ENCODE measurements at regions not wholly inside any gene's neighbourhood (a gene's known extent, or its start where the extent isn't known, plus 50 kb on each side); places are given as distances from the start of the nearest gene placed in this dataset.

DNA sequence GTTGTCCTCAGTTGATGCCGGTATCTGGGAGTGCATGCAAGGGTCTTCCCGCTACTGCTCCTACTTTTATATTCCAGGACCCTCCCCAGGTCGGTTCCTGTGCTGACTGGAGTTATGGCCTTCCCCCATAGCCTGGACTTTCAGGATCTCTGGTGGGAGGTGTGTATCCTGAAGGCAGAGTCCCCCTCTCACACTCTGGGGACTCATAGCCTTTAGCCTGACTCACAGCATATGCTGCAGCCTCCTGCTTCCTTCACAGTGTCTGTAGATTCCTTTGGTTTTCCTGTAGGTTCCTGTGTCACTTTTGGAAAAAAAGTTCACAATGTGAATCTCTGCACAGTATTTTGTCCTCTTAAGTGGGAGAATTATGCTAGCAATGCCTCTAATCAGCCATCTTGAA lies 180.6 kb upstream of the RBMS3 start:
- Histone ChIP-seq H3K27ac (ENCODE audit: low read depth in 1 of 3, low read length in 2 of 3) (no peak overlapping the region), H3K9me3 (ENCODE audit: control insufficient read depth in 2 of 2, insufficient read depth in 1 of 2, low read depth in 1 of 2, low read length in 1 of 2) (peaks cover 0 to 7% of the 10 kb centered on the region in 2 donors), H3K4me3 (ENCODE audit: low read depth in 1 of 3, low read length in 3 of 3) (no peak overlapping the region), H3K36me3 (ENCODE audit: control insufficient read depth in 3 of 3, insufficient read depth in 2 of 3, low read depth in 1 of 3, low read length in 3 of 3) (no peaks in the 10 kb centered on the region), H3K27me3 (ENCODE audit: control insufficient read depth in 3 of 3, insufficient read depth in 3 of 3, low read length in 3 of 3) (no peaks in the 10 kb centered on the region), H3K4me1 (ENCODE audit: control insufficient read depth in 3 of 3, insufficient read depth in 2 of 3, low read depth in 1 of 3, low read length in 2 of 3) (no peaks in the 10 kb centered on the region)
- FAIRE-seq, result no peak
- 82 to 88% (median 85%) methylated on average over 3 of the region's 3 CpGs for WGBS, 3 donors
- no peak for DNase-seq

GRCh38 chr3:29128001-29128400 lies 152.9 kb upstream of the RBMS3 start:
- FAIRE-seq (no peak), DNase-seq (no peak)
- 27 to 36% (median 31%) methylated on average over 2 of the region's 2 CpGs for WGBS, 3 donors
- Histone ChIP-seq H3K4me3 (ENCODE audit: low read depth in 1 of 3, low read length in 3 of 3) (no peak overlapping the region), H3K4me1 (ENCODE audit: control insufficient read depth in 3 of 3, insufficient read depth in 2 of 3, low read depth in 1 of 3, low read length in 2 of 3) (no peaks in the 10 kb centered on the region), H3K27ac (ENCODE audit: low read depth in 1 of 3, low read length in 2 of 3) (no peak overlapping the region), H3K9me3 (ENCODE audit: control insufficient read depth in 2 of 2, insufficient read depth in 1 of 2, low read depth in 1 of 2, low read length in 1 of 2) (no peaks in the 10 kb centered on the region), H3K36me3 (ENCODE audit: control insufficient read depth in 3 of 3, insufficient read depth in 2 of 3, low read depth in 1 of 3, low read length in 3 of 3) (no peaks in the 10 kb centered on the region), H3K27me3 (ENCODE audit: control insufficient read depth in 3 of 3, insufficient read depth in 3 of 3, low read length in 3 of 3) (no peaks in the 10 kb centered on the region)

DNA sequence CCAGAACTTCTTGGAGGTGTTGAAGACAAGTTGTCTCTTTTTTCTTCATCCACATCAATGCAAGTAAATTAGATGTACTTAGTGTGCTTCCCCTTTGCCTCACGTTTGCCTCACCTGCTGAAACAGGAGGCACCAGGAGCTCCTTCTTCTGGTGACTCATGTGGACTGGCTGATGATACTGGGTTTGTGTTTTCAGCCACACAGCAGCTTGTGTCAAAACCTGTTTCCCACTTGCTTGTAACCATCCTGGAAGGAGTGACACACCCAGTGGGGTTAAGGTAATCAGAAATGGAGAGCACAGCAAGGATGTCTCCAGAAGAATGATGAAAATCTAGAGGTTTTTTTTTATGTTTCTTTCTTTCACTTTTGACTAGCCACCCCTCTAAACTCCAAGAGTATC lies 143.3 kb upstream of the RBMS3 start:
- no peak overlapping the region for H3K4me3 ChIP-seq (ENCODE audit: low read depth in 1 of 3, low read length in 3 of 3)
- no peak overlapping the region for H3K27ac ChIP-seq (ENCODE audit: low read depth in 1 of 3, low read length in 2 of 3)
- FAIRE-seq, result no peak
- no peaks in the 10 kb centered on the region for H3K36me3 ChIP-seq (ENCODE audit: control insufficient read depth in 3 of 3, insufficient read depth in 2 of 3, low read depth in 1 of 3, low read length in 3 of 3)
- 8 to 53% (median 20%) methylated on average over 1 of the region's 1 CpG for WGBS, 3 donors
- no peak for DNase-seq
- H3K9me3 ChIP-seq (ENCODE audit: control insufficient read depth in 2 of 2, insufficient read depth in 1 of 2, low read depth in 1 of 2, low read length in 1 of 2), result no peaks in the 10 kb centered on the region
- no peaks in the 10 kb centered on the region for H3K4me1 ChIP-seq (ENCODE audit: control insufficient read depth in 3 of 3, insufficient read depth in 2 of 3, low read depth in 1 of 3, low read length in 2 of 3)
- H3K27me3 ChIP-seq (ENCODE audit: control insufficient read depth in 3 of 3, insufficient read depth in 3 of 3, low read length in 3 of 3), result no peaks in the 10 kb centered on the region

- DNase-seq (no peak), FAIRE-seq (no peak)
- no peak overlapping the region for H3K27ac ChIP-seq (ENCODE audit: low read depth in 1 of 3, low read length in 2 of 3)
- no peaks in the 10 kb centered on the region for H3K27me3 ChIP-seq (ENCODE audit: control insufficient read depth in 3 of 3, insufficient read depth in 3 of 3, low read length in 3 of 3)
- H3K4me1 ChIP-seq (ENCODE audit: control insufficient read depth in 3 of 3, insufficient read depth in 2 of 3, low read depth in 1 of 3, low read length in 2 of 3), result no peaks in the 10 kb centered on the region
- no peaks in the 10 kb centered on the region for H3K36me3 ChIP-seq (ENCODE audit: control insufficient read depth in 3 of 3, insufficient read depth in 2 of 3, low read depth in 1 of 3, low read length in 3 of 3)
- no peaks in the 10 kb centered on the region for H3K9me3 ChIP-seq (ENCODE audit: control insufficient read depth in 2 of 2, insufficient read depth in 1 of 2, low read depth in 1 of 2, low read length in 1 of 2)
- H3K4me3 ChIP-seq (ENCODE audit: low read depth in 1 of 3, low read length in 3 of 3), result no peak overlapping the region
- 86 to 92% (median 88%) methylated on average over 1 of the region's 1 CpG for WGBS, 3 donors
Measured at GRCh38 chr3:29138171-29138570, 142.7 kb upstream of the RBMS3 start.

DNA sequence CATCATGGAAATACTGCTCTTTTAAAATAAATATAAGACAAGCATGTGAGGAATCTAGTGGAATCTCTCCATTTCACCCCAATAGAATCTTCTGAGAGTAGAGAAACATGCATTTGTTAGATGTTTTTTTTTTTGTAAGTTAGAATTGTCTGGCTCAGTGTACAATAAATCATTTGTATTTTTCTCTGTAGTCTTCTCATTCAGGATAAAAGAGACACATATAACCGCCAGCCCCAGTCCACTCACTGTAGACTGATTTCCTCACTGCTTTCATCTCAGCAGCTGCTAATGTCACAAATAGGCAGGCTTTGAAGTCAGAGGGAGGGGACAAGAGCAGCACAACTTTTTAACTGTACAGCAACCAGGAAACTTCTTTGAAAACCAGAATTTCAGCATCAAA lies 140.2 kb upstream of the RBMS3 start:
- H3K36me3 ChIP-seq (ENCODE audit: control insufficient read depth in 3 of 3, insufficient read depth in 2 of 3, low read depth in 1 of 3, low read length in 3 of 3), result no peaks in the 10 kb centered on the region
- H3K4me3 ChIP-seq (ENCODE audit: low read depth in 1 of 3, low read length in 3 of 3), result no peak overlapping the region
- 23 to 43% (median 33%) methylated on average over 1 of the region's 1 CpG for WGBS, 3 donors
- H3K27ac ChIP-seq (ENCODE audit: low read depth in 1 of 3, low read length in 2 of 3), result no peak overlapping the region
- DNase-seq (no peak), FAIRE-seq (no peak)
- H3K4me1 ChIP-seq (ENCODE audit: control insufficient read depth in 3 of 3, insufficient read depth in 2 of 3, low read depth in 1 of 3, low read length in 2 of 3), result no peaks in the 10 kb centered on the region
- H3K9me3 ChIP-seq (ENCODE audit: control insufficient read depth in 2 of 2, insufficient read depth in 1 of 2, low read depth in 1 of 2, low read length in 1 of 2), result no peaks in the 10 kb centered on the region
- H3K27me3 ChIP-seq (ENCODE audit: control insufficient read depth in 3 of 3, insufficient read depth in 3 of 3, low read length in 3 of 3), result no peaks in the 10 kb centered on the region

DNA sequence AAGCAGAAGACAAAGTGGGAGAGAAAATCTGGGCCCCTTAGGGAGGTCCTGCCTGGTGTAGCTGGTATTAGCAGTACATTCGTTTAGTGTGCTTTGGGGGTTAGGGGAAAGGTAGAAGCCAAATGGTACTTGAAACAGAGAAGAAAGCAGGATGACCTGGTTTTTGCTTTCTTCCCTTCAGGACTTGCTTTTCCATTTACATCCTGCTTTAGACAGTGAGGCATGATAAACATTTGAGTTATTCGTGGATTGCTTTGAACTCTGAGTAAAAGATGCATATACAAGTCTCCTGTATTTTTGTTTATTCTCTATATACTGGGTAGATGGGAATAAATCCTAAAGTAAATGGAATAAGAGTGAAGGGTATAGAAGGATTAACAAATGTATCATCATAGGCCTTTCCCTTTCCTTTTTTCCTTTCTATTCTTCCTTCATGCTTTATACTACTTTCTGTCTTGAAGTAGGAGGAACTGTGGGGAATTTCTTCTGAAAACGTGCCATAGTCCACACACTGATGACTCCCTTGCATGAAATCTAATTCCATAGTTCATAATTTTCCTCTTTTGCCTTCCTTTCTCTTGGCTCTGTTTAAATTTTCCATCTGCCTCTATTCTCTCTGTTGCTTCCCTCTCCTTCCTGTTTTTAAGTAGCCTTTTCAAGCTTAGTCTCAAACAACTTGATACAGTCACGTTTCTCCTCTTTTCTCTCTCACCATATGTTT lies 139.5 kb upstream of the RBMS3 start:
- H3K36me3 ChIP-seq (ENCODE audit: control insufficient read depth in 3 of 3, insufficient read depth in 2 of 3, low read depth in 1 of 3, low read length in 3 of 3), result no peaks in the 10 kb centered on the region
- DNase-seq (no peak), FAIRE-seq (no peak)
- no peak overlapping the region for H3K4me3 ChIP-seq (ENCODE audit: low read depth in 1 of 3, low read length in 3 of 3)
- no peak overlapping the region for H3K27ac ChIP-seq (ENCODE audit: low read depth in 1 of 3, low read length in 2 of 3)
- WGBS, 3 donors, result 39 to 51% (median 46%) methylated on average over 4 of the region's 4 CpGs
- no peaks in the 10 kb centered on the region for H3K9me3 ChIP-seq (ENCODE audit: control insufficient read depth in 2 of 2, insufficient read depth in 1 of 2, low read depth in 1 of 2, low read length in 1 of 2)
- H3K27me3 ChIP-seq (ENCODE audit: control insufficient read depth in 3 of 3, insufficient read depth in 3 of 3, low read length in 3 of 3), result no peaks in the 10 kb centered on the region
- H3K4me1 ChIP-seq (ENCODE audit: control insufficient read depth in 3 of 3, insufficient read depth in 2 of 3, low read depth in 1 of 3, low read length in 2 of 3), result no peaks in the 10 kb centered on the region

GRCh38 chr3:29141918-29142275 lies 139.0 kb upstream of the RBMS3 start:
- DNase-seq, result no peak
- WGBS, 3 donors, result 84 to 90% (median 88%) methylated on average over 2 of the region's 2 CpGs
- Histone ChIP-seq H3K27me3 (ENCODE audit: control insufficient read depth in 3 of 3, insufficient read depth in 3 of 3, low read length in 3 of 3) (no peaks in the 10 kb centered on the region), H3K27ac (ENCODE audit: low read depth in 1 of 3, low read length in 2 of 3) (no peak overlapping the region), H3K36me3 (ENCODE audit: control insufficient read depth in 3 of 3, insufficient read depth in 2 of 3, low read depth in 1 of 3, low read length in 3 of 3) (no peaks in the 10 kb centered on the region), H3K4me1 (ENCODE audit: control insufficient read depth in 3 of 3, insufficient read depth in 2 of 3, low read depth in 1 of 3, low read length in 2 of 3) (no peaks in the 10 kb centered on the region), H3K9me3 (ENCODE audit: control insufficient read depth in 2 of 2, insufficient read depth in 1 of 2, low read depth in 1 of 2, low read length in 1 of 2) (no peaks in the 10 kb centered on the region), H3K4me3 (ENCODE audit: low read depth in 1 of 3, low read length in 3 of 3) (no peak overlapping the region)
- FAIRE-seq, result no peak

GRCh38 chr3:29143151-29143550 lies 137.7 kb upstream of the RBMS3 start:
- Histone ChIP-seq H3K27me3 (ENCODE audit: control insufficient read depth in 3 of 3, insufficient read depth in 3 of 3, low read length in 3 of 3) (no peaks in the 10 kb centered on the region), H3K4me3 (ENCODE audit: low read depth in 1 of 3, low read length in 3 of 3) (no peak overlapping the region), H3K9me3 (ENCODE audit: control insufficient read depth in 2 of 2, insufficient read depth in 1 of 2, low read depth in 1 of 2, low read length in 1 of 2) (no peaks in the 10 kb centered on the region), H3K4me1 (ENCODE audit: control insufficient read depth in 3 of 3, insufficient read depth in 2 of 3, low read depth in 1 of 3, low read length in 2 of 3) (no peaks in the 10 kb centered on the region), H3K27ac (ENCODE audit: low read depth in 1 of 3, low read length in 2 of 3) (no peak overlapping the region), H3K36me3 (ENCODE audit: control insufficient read depth in 3 of 3, insufficient read depth in 2 of 3, low read depth in 1 of 3, low read length in 3 of 3) (no peaks in the 10 kb centered on the region)
- DNase-seq, result no peak
- no peak for FAIRE-seq
- WGBS, 3 donors, result 71 to 81% (median 81%) methylated on average over 3 of the region's 3 CpGs

- DNase-seq (no peak), FAIRE-seq (no peak)
- Histone ChIP-seq H3K36me3 (ENCODE audit: control insufficient read depth in 3 of 3, insufficient read depth in 2 of 3, low read depth in 1 of 3, low read length in 3 of 3) (no peaks in the 10 kb centered on the region), H3K4me3 (ENCODE audit: low read depth in 1 of 3, low read length in 3 of 3) (no peak overlapping the region), H3K27ac (ENCODE audit: low read depth in 1 of 3, low read length in 2 of 3) (no peak overlapping the region), H3K27me3 (ENCODE audit: control insufficient read depth in 3 of 3, insufficient read depth in 3 of 3, low read length in 3 of 3) (no peaks in the 10 kb centered on the region), H3K9me3 (ENCODE audit: control insufficient read depth in 2 of 2, insufficient read depth in 1 of 2, low read depth in 1 of 2, low read length in 1 of 2) (peaks cover 0 to 1% of the 10 kb centered on the region in 2 donors), H3K4me1 (ENCODE audit: control insufficient read depth in 3 of 3, insufficient read depth in 2 of 3, low read depth in 1 of 3, low read length in 2 of 3) (no peaks in the 10 kb centered on the region)
- 34 to 45% (median 35%) methylated on average over 3 of the region's 3 CpGs for WGBS, 3 donors
Measured at GRCh38 chr3:29144361-29144760, 136.5 kb upstream of the RBMS3 start.

Measured in small intestine (tissue), 7 donors.